ENCODE measurements at regions not wholly inside any gene's neighbourhood (a gene's known extent, or its start where the extent isn't known, plus 50 kb on each side); places are given as distances from the start of the nearest gene placed in this dataset.

DNA sequence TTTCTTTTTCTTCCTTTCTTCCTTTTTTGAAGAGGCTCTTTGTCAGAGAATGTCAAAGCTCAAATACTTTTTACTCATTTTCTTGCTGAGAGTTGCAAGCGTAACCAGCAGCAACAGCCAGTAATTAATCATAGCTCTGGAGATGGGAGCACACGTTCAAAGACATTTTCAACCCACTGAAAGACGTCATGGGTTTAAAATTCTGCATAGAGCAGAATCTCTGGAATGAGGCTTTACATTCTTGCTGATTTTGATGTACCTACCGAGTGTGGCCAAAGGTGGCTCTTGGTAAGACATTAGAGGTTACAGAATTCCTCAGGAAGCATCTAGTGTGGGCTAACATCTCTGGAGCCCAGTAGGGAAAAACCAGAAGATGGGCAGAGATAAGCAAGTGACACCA is 292.5 kb downstream of the MTX2 start:
- TF ChIP-seq, protein P1, sequence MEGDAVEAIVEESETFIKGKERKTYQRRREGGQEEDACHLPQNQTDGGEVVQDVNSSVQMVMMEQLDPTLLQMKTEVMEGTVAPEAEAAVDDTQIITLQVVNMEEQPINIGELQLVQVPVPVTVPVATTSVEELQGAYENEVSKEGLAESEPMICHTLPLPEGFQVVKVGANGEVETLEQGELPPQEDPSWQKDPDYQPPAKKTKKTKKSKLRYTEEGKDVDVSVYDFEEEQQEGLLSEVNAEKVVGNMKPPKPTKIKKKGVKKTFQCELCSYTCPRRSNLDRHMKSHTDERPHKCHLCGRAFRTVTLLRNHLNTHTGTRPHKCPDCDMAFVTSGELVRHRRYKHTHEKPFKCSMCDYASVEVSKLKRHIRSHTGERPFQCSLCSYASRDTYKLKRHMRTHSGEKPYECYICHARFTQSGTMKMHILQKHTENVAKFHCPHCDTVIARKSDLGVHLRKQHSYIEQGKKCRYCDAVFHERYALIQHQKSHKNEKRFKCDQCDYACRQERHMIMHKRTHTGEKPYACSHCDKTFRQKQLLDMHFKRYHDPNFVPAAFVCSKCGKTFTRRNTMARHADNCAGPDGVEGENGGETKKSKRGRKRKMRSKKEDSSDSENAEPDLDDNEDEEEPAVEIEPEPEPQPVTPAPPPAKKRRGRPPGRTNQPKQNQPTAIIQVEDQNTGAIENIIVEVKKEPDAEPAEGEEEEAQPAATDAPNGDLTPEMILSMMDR (IDR thresholded peaks at IDR 0.05): no peak
- no peak for TF ChIP-seq POLR2A (IDR thresholded peaks at IDR 0.05)

All from Peyer's patch (tissue), 4 donors.